Suprapubic skin (tissue), 3 donors: ENCODE measurements at regions not wholly inside any gene's neighbourhood (a gene's known extent, or its start where the extent isn't known, plus 50 kb on each side); places are given as distances from the start of the nearest gene placed in this dataset.

Experiments used
- CTCF ChIP-seq, 2 donors: fragments of 200-600 bp in 1 of 2; fragments of 450-650 bp in 1 of 2; sonication (generic) in 1 of 2; IDR thresholded peaks; one replicate each; pipeline ENCODE4 v1.5.1; 2016 to 2019; ENCODE audit warnings: antibody characterized with exemption in 2 of 2, mild to moderate bottlenecking in 1 of 2, moderate library complexity in 1 of 2
- EP300 ChIP-seq: sonication (generic); formaldehyde crosslinking; IDR thresholded peaks from one replicate; pipeline ENCODE4 v1.6.1; 2017; ENCODE audit warnings: antibody characterized with exemption

GRCh38 chr20:63140514-63141433 lies 75.2 kb downstream of the YTHDF1 start:
- TF ChIP-seq CTCF (IDR thresholded peaks at IDR 0.05) (no peak), EP300 (no peak)
